ENCODE measurements at regions not wholly inside any gene's neighbourhood (a gene's known extent, or its start where the extent isn't known, plus 50 kb on each side); places are given as distances from the start of the nearest gene placed in this dataset.

- TF ChIP-seq CTCF (IDR thresholded peaks at IDR 0.05) (no peak), EZH2 (IDR thresholded peaks at IDR 0.05; ENCODE audit: borderline replicate concordance, insufficient read depth, low read depth, low read length, poor library complexity, severe bottlenecking) (no peak)
Observed at GRCh38 chr9:108158236-108158995, 668.8 kb upstream of the KLF4 start.

All from B cell (primary cell).